ENCODE measurements at regions not wholly inside any gene's neighbourhood (a gene's known extent, or its start where the extent isn't known, plus 50 kb on each side); places are given as distances from the start of the nearest gene placed in this dataset.
A peak's percentile ranks its signal among the peaks of the same experiment; 100 is the strongest.

DNA sequence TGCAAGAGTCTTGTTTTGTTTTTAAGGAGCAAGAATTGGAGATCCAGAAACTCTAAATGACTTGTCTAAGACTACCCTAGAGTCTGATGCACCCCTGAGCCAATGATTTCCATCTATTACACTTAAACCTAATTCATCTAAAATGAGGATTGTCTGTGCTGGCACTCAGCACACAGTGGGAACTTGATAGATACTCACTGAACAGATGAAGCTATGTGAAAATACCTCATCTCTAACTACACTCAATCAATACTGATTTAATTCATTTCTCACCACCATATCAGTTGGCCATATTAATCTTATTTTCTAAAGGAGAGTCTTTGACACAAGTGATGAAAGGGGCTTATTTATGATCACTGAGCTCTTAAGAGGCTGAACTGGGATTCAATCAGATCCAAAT lies 262.1 kb downstream of the HS3ST1 start:
- Mint-ChIP-seq H3K27ac (no peak overlapping the region), H3K4me3 (ENCODE audit: low read depth) (no peak overlapping the region), H3K4me1 (ENCODE audit: low read depth) (no peaks in the 10 kb centered on the region), H3K36me3 (ENCODE audit: insufficient read depth) (no peaks in the 10 kb centered on the region), H3K27me3 (no peaks in the 10 kb centered on the region), H3K9me3 (ENCODE audit: low read depth) (peaks cover 8% of the 10 kb centered on the region)
- TF ChIP-seq CTCF (IDR thresholded peaks at IDR 0.05; ENCODE audit: unreplicated experiment), result no peak
- DNase-seq (ENCODE audit: low spot score, unreplicated experiment), result no peak

DNA sequence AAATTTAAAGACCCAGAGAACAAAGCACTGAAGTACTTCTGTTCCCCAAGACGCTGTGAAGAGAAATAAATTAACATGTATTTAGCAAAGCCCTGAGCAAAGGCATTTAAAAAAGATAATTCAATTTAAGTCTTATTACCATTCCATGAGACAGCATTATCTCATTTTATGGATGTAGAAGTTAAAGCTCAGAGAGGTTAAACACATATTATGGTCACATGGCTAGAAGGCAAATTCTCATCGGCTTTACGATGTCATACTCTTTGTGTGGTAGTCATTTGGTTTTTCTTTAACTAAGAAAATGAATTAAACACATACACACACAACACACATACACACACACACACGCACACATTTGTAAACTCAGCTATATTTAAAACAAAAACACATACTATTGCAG lies 262.7 kb downstream of the HS3ST1 start:
- H3K36me3 Mint-ChIP-seq (ENCODE audit: insufficient read depth), result no peaks in the 10 kb centered on the region
- no peak overlapping the region for H3K27ac Mint-ChIP-seq
- H3K27me3 Mint-ChIP-seq, result no peaks in the 10 kb centered on the region
- no peak for DNase-seq (ENCODE audit: low spot score, unreplicated experiment)
- no peak overlapping the region for H3K4me3 Mint-ChIP-seq (ENCODE audit: low read depth)
- no peaks in the 10 kb centered on the region for H3K4me1 Mint-ChIP-seq (ENCODE audit: low read depth)
- H3K9me3 Mint-ChIP-seq (ENCODE audit: low read depth), result peaks cover 10% of the 10 kb centered on the region
- no peak for TF ChIP-seq CTCF (IDR thresholded peaks at IDR 0.05; ENCODE audit: unreplicated experiment)

- H3K27ac Mint-ChIP-seq, result no peak overlapping the region
- peaks cover 10% of the 10 kb centered on the region for H3K9me3 Mint-ChIP-seq (ENCODE audit: low read depth)
- TF ChIP-seq CTCF (IDR thresholded peaks at IDR 0.05; ENCODE audit: unreplicated experiment), result no peak
- no peaks in the 10 kb centered on the region for H3K36me3 Mint-ChIP-seq (ENCODE audit: insufficient read depth)
- H3K4me3 Mint-ChIP-seq (ENCODE audit: low read depth), result no peak overlapping the region
- H3K4me1 Mint-ChIP-seq (ENCODE audit: low read depth), result no peaks in the 10 kb centered on the region
- no peaks in the 10 kb centered on the region for H3K27me3 Mint-ChIP-seq
- no peak for DNase-seq (ENCODE audit: low spot score, unreplicated experiment)
Measured at GRCh38 chr4:11165052-11165451, 263.6 kb downstream of the HS3ST1 start.

GRCh38 chr4:11160288-11160687 lies 268.4 kb downstream of the HS3ST1 start:
- Mint-ChIP-seq H3K9me3 (ENCODE audit: low read depth) (peaks cover 10% of the 10 kb centered on the region), H3K27me3 (peaks cover under 1% of the 10 kb centered on the region), H3K4me1 (ENCODE audit: low read depth) (peaks cover 5% of the 10 kb centered on the region), H3K4me3 (ENCODE audit: low read depth) (no peak overlapping the region), H3K36me3 (ENCODE audit: insufficient read depth) (no peaks in the 10 kb centered on the region), H3K27ac (peak overlapping the region; percentile 4)
- DNase-seq (ENCODE audit: low spot score, unreplicated experiment), result no peak
- no peak for TF ChIP-seq CTCF (IDR thresholded peaks at IDR 0.05; ENCODE audit: unreplicated experiment)

DNA sequence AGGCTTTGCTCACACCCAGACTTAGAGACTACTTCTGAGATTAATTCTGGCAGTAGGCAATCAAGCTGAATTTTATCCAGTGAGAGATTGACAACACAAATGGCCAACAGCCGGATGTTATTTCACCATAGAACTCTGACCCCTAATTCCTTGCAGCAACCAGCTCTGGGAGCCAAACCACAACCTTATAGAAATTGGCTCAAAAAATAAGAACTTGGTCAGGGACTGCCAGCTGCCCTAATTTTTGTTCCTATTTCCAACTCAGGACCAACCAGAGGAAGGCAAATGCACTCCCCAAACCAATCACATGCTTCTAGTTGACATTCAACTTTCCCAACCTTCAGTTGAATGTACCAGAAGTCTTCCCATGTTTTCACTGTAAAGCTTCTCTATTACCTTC lies 269.7 kb downstream of the HS3ST1 start:
- no peak overlapping the region for H3K4me3 Mint-ChIP-seq (ENCODE audit: low read depth)
- peaks cover 3% of the 10 kb centered on the region for H3K27me3 Mint-ChIP-seq
- no peak for TF ChIP-seq CTCF (IDR thresholded peaks at IDR 0.05; ENCODE audit: unreplicated experiment)
- peaks cover 5% of the 10 kb centered on the region for H3K4me1 Mint-ChIP-seq (ENCODE audit: low read depth)
- no peak overlapping the region for H3K27ac Mint-ChIP-seq
- DNase-seq (ENCODE audit: low spot score, unreplicated experiment), result no peak
- H3K9me3 Mint-ChIP-seq (ENCODE audit: low read depth), result peaks cover 10% of the 10 kb centered on the region
- no peaks in the 10 kb centered on the region for H3K36me3 Mint-ChIP-seq (ENCODE audit: insufficient read depth)

All from progenitor cell of endocrine pancreas (in vitro differentiated cells).